HEK293T (cell line): ENCODE measurements at regions not wholly inside any gene's neighbourhood (a gene's known extent, or its start where the extent isn't known, plus 50 kb on each side); places are given as distances from the start of the nearest gene placed in this dataset.
"Not testable (repeated sequence)": the region's sequence is repeated elsewhere in the genome, so short reads cannot be mapped to it uniquely, and the experiment has no call there.

Source experiments
- CTCF ChIA-PET: fragments of 350-600 bp; formaldehyde crosslinking; extraction: SDS; loops from one replicate; lab custom pipeline; 2021; ENCODE audit warnings: antibody characterized with exemption, inconsistent platforms; lab: Yijun Ruan, JAX
- POLR2A ChIA-PET: fragments of 350-600 bp; formaldehyde crosslinking; extraction: SDS; loops from one replicate; lab custom pipeline; 2020; ENCODE audit warnings: antibody characterized with exemption, inconsistent platforms; lab: Yijun Ruan, JAX
- DNase-seq: peaks from one replicate; pipeline ENCODE4 v3.0.0; 2012; ENCODE audit warnings: mixed read lengths; ENCODE audit errors: extremely low spot score
- ARNT ChIP-seq: fragments of 450-650 bp; IDR thresholded peaks from 2 replicates; pipeline ENCODE4 v1.6.1; 2017; ENCODE audit warnings: mild to moderate bottlenecking
- BHLHE40 ChIP-seq: fragments of 450-650 bp; IDR thresholded peaks from 2 replicates; pipeline ENCODE4 v1.6.1; 2016; ENCODE audit warnings: mild to moderate bottlenecking, moderate library complexity, borderline replicate concordance
- CTBP1 ChIP-seq: fragments of 450-650 bp; IDR thresholded peaks from 2 replicates; pipeline ENCODE4 v1.6.1; 2016; ENCODE audit warnings: borderline replicate concordance
- ELF4 ChIP-seq: fragments of 450-650 bp; IDR thresholded peaks from 2 replicates; pipeline ENCODE4 v1.6.1; 2017; ENCODE audit warnings: antibody characterized with exemption
- FOXA1 ChIP-seq: fragments of 450-650 bp; IDR thresholded peaks from 2 replicates; pipeline ENCODE4 v1.6.1; 2016; ENCODE audit warnings: mild to moderate bottlenecking
- FOXK2 ChIP-seq: fragments of 450-650 bp; IDR thresholded peaks from 2 replicates; pipeline ENCODE4 v1.6.1; 2016; ENCODE audit warnings: mild to moderate bottlenecking
- FOXM1 ChIP-seq: fragments of 450-650 bp; IDR thresholded peaks from 2 replicates; pipeline ENCODE4 v1.6.1; 2017; ENCODE audit warnings: mild to moderate bottlenecking, borderline replicate concordance
- HDGF ChIP-seq: fragments of 450-650 bp; IDR thresholded peaks from 2 replicates; pipeline ENCODE4 v1.6.1; 2017; ENCODE audit warnings: antibody characterized with exemption, borderline replicate concordance
- L3MBTL2 ChIP-seq: fragments of 450-650 bp; conservative IDR thresholded peaks from 2 replicates; pipeline ENCODE4 v1.6.1; 2016; ENCODE audit warnings: mild to moderate bottlenecking
- LEF1 ChIP-seq: fragments of 450-650 bp; IDR thresholded peaks from 2 replicates; pipeline ENCODE4 v1.6.1; 2017; ENCODE audit warnings: mild to moderate bottlenecking, borderline replicate concordance
- NFRKB ChIP-seq: fragments of 450-650 bp; IDR thresholded peaks from 2 replicates; pipeline ENCODE4 v1.6.1; 2016; ENCODE audit warnings: mild to moderate bottlenecking, moderate library complexity
- PKNOX1 ChIP-seq: fragments of 450-650 bp; IDR thresholded peaks from 2 replicates; pipeline ENCODE4 v1.6.1; 2016
- SP1 ChIP-seq: fragments of 450-650 bp; IDR thresholded peaks from 2 replicates; pipeline ENCODE4 v1.6.1; 2017
- SUZ12 ChIP-seq: fragments of 450-650 bp; IDR thresholded peaks from 2 replicates; pipeline ENCODE4 v1.6.1; 2016; ENCODE audit warnings: mild to moderate bottlenecking
- TARDBP ChIP-seq: fragments of 450-650 bp; IDR thresholded peaks from 2 replicates; pipeline ENCODE4 v1.6.1; 2016
- ZNF384 ChIP-seq: fragments of 450-650 bp; IDR thresholded peaks from 2 replicates; pipeline ENCODE4 v1.6.1; 2016

GRCh38 chr3:159277814-159278213, 476.0 kb downstream of the MFSD1 start:
- TF ChIP-seq PKNOX1 (no peak), ZNF384 (no peak), FOXM1 (no peak), FOXK2 (no peak), LEF1 (no peak), NFRKB (no peak), BHLHE40 (no peak), HDGF (no peak), SP1 (no peak), CTBP1 (no peak), TARDBP (no peak), L3MBTL2 (no peak), ARNT (no peak), SUZ12 (no peak), ELF4 (no peak), FOXA1 (no peak)
- DNase-seq = no peak
- ChIA-PET POLR2A (no interaction called here), CTCF (no interaction called here)

- TF ChIP-seq ELF4 (no peak), FOXA1 (no peak)
- ChIA-PET POLR2A (no interaction called here), CTCF (no interaction called here)
- no peak for DNase-seq
These were observed 478.7 kb downstream of the MFSD1 start for GRCh38 chr3:159280386-159281191.

- no peak for DNase-seq
- ChIA-PET POLR2A (no interaction called here), CTCF (no interaction called here)
- no peak for TF ChIP-seq NFRKB
- no peak for TF ChIP-seq L3MBTL2
- no peak for TF ChIP-seq TARDBP
- TF ChIP-seq SP1 = no peak
- TF ChIP-seq CTBP1 = no peak
- TF ChIP-seq FOXA1 = no peak
- TF ChIP-seq LEF1 = no peak
- TF ChIP-seq SUZ12 = no peak
- TF ChIP-seq BHLHE40 = no peak
- no peak for TF ChIP-seq FOXK2
These were observed 491.6 kb downstream of the MFSD1 start for GRCh38 chr3:159293493-159293892.

- no peak for TF ChIP-seq CTBP1
- no peak for TF ChIP-seq FOXK2
- no peak for TF ChIP-seq FOXA1
- no peak for TF ChIP-seq ZNF384
- TF ChIP-seq FOXM1 = no peak
- TF ChIP-seq ARNT = no peak
- TF ChIP-seq ELF4 = no peak
- no peak for TF ChIP-seq L3MBTL2
- no peak for TF ChIP-seq LEF1
- no peak for TF ChIP-seq HDGF
- no peak for TF ChIP-seq BHLHE40
- no peak for TF ChIP-seq SP1
- no peak for TF ChIP-seq SUZ12
- DNase-seq = no peak
- ChIA-PET CTCF (no interaction called here), POLR2A (no interaction called here)
These were observed 500.1 kb downstream of the MFSD1 start for GRCh38 chr3:159301961-159302360.

- DNase-seq = no peak
- TF ChIP-seq BHLHE40 (no peak), ZNF384 (no peak), LEF1 (no peak), ELF4 (no peak), FOXK2 (no peak), FOXA1 (no peak), TARDBP (no peak), FOXM1 (no peak), ARNT (no peak), HDGF (no peak)
- POLR2A ChIA-PET = no interaction called here
- CTCF ChIA-PET = no interaction called here
These were observed 503.2 kb downstream of the MFSD1 start for GRCh38 chr3:159305017-159305416.

- POLR2A ChIA-PET, DNase-seq, CTCF ChIA-PET: not testable (repeated sequence)
These were observed 514.9 kb downstream of the MFSD1 start for GRCh38 chr3:159316706-159317105.

- CTCF ChIA-PET = no interaction called here
- no peak for TF ChIP-seq LEF1
- no peak for TF ChIP-seq BHLHE40
- TF ChIP-seq FOXM1 = no peak
- no peak for TF ChIP-seq PKNOX1
- TF ChIP-seq CTBP1 = no peak
- POLR2A ChIA-PET = no interaction called here
- DNase-seq = no peak
These were observed 517.3 kb downstream of the MFSD1 start for GRCh38 chr3:159319156-159319555.
